ENCODE measurements at regions not wholly inside any gene's neighbourhood (a gene's known extent, or its start where the extent isn't known, plus 50 kb on each side); places are given as distances from the start of the nearest gene placed in this dataset.
"Not testable (repeated sequence)": the region's sequence is repeated elsewhere in the genome, so short reads cannot be mapped to it uniquely, and the experiment has no call there.

DNA sequence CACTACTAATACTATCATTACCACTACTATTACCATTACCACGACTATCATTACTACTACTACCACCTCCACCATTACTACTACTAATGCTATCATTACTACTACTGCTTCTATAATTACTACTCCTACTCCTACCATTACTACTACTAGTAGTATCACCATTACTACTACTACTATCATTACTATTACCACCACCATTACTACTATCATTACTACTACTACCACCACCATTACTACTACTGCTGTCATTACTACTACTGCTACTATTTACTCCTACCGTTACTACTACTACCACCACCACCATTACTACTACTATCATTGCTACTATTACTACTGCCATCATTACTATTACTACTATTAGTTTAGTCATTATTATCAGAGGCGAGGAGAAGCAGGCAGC, 140.9 kb upstream of the KCNJ15 start:
- DNase-seq: no peak

DNA sequence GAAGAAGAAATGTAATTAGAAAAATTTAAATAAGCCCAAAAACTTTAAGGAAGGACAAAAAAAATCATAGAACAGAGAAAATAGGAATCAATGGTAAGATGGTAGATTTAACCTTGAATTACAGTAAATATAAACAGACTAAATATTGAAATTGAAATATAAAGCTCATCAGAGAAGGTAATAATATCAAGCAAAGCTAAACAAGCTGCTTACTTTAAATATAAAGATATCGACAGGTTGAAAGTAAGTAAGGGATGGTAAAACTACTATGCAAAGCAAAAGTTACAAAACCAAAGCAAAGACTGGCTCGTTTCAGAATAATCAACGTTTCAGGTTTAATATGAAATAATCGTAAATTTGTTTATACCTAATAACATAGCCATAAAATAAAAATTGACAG, 137.0 kb upstream of the KCNJ15 start:
- DNase-seq: no peak

DNA sequence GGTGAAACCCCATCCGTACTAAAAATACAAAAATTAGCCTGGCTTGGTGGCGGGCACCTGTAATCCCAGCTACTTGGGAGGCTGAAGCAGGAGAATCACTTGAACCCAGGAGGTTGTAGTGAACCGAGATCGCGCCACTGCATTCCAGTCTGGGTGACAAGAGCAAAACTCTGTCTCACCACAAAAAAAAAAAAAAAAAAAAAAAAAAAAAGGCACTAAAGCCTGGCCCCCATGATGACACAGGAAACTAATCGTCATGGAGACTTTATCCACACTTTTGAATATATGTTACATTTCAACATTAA, 136.2 kb upstream of the KCNJ15 start:
- DNase-seq: not testable (repeated sequence)

DNA sequence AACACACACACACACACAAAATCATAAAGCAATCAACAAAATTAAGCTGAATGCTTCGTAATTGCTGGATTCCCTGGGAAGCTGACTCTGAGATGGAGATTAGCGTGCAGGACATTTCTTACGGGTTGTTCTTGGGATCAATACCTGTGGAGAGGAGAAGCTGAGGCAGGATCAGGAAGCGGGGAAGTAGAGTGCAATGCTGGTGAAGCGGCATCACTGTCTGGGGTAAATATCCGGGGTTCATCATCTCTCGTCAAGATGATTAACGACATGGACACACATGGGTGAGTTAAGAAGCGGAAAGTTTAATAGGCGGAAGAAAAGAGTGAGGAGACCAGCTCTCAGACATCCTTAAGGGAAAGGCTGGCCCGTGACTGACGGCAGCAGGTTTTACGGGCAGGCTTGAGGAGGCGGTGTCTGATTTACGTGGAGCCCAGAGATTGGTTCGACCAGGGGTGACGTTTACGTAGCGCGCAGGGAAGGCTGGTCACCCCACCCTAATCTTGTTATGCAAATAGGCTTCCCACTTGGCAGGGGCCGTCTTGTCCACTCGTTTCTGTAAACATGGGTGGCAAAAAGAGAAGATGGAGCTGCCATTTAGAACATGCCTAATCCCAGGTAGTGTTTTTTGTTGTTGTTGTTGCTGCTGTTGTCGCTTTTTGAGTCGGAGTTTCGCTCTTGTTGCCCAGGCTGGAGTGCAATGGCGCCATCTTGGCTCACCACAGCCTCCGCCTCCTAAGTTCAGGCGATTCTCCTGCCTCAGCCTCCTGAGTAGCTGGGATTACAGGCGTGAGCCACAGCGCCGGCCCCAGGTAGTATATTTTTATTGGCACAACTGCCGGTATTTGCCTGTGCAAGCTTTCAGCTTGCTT, 135.6 kb upstream of the KCNJ15 start:
- no peak for DNase-seq

GRCh38 chr21:38121888-38122720, 134.7 kb upstream of the KCNJ15 start:
- DNase-seq: no peak

DNA sequence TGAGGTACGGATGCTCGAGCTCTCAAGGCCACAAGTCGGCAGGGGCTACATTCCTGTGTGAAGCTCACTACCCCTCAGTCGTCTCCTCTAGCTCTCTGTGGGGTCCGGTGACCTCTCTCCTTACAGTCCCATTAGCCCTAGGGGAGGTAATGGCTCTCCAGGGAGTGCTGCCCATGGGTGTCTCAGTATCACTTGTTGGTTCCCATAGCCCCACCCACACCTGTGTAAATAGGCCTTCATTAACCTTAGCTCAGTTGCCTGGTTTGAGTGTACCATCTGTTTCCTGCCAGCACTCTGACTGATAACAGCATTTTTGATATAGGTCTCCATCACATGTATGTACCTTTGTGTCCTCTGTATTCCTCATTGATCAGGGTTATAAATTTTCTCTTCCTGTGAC, 133.2 kb upstream of the KCNJ15 start:
- peak; percentile 59 for DNase-seq

DNA sequence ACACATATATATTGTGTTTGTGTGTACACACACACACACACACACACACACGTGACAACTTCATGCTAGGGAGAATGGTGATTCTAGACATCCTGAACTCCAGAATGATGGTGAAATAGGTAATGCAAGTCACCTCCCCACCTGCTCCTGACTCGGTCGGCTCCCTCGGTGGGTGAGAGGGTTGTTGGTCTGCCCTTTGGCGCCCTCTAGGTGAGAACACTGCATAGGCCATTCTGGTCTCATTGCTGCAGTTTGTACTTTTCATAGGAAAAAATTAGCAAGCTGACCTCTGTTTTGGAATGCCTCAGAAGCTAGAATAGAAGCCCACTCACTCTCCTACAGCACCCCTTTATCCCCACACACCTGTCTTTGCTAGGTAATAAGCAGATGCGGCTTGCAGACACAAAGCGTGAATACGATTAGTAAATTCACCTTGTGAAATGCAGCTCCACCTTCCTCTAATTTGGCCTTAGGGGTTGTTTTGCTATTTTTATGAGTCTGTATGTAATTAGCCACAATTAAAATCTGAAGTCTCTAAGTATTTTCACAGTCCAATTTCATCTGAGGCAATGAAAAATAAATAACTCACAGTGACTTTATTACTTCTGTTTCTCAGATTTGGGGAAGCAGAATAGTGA, 130.0 kb upstream of the KCNJ15 start:
- DNase-seq: peak; percentile 71

GRCh38 chr21:38129711-38130110, 127.1 kb upstream of the KCNJ15 start:
- peak; percentile 70 for DNase-seq

DNA sequence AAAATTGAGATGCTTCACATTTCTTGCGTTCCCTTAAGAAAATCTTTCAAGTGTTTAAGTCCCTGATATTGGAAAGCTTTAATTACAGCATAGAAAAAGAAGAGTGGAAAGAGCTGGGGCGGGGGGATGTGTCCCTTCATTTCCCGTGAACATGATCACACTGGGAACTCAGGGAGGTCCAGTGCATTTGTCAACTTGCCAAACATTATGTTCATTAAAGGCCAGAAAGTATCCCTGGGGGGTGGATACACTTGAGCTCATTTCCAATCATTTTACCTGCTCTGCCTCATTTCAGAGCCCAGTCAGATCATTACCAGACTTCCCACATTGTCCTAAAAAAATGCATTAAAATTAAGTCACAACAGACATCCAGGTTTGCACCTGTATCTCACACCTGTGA, 123.6 kb upstream of the KCNJ15 start:
- peak; percentile 86 for DNase-seq

DNA sequence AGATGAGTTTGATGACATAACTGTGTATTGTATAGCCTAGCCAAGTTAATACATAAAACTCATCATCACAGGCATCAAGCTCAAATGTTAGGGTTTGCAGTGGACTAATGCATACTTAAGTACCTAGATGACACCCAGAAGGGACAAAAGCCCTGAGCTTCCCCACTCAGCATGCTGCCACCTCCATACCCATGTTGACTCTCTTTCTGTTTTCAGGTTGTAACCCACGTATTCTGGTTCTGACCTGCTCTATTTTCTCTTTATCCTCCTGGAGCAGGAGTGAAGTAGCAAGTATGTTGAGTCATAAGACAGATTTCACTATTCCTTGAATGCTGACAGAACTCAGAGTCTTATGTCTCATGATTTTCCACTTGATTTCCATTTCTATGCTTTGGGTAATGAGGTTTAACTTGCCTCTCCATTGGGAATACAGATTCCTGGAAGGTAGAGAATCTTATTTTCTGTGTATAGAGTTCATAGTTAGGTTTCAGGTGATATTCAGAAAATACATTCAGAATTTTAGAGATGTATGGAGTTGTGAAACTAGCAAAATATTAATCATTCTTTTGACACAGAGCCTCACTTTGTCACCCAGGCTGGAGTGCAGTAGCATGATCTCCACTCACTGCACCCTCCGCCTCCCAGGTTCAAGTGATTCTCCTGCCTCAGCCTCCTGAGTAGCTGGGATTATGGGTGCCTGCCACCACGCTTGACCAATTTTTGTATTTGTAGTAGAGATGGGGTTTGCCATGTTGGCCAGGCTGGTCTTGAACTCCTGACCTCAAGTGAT, 122.5 kb upstream of the KCNJ15 start:
- DNase-seq: no peak

GRCh38 chr21:38136201-38136600, 120.6 kb upstream of the KCNJ15 start:
- DNase-seq: no peak

GRCh38 chr21:38139380-38140168, 117.2 kb upstream of the KCNJ15 start:
- peak; percentile 8 for DNase-seq

DNA sequence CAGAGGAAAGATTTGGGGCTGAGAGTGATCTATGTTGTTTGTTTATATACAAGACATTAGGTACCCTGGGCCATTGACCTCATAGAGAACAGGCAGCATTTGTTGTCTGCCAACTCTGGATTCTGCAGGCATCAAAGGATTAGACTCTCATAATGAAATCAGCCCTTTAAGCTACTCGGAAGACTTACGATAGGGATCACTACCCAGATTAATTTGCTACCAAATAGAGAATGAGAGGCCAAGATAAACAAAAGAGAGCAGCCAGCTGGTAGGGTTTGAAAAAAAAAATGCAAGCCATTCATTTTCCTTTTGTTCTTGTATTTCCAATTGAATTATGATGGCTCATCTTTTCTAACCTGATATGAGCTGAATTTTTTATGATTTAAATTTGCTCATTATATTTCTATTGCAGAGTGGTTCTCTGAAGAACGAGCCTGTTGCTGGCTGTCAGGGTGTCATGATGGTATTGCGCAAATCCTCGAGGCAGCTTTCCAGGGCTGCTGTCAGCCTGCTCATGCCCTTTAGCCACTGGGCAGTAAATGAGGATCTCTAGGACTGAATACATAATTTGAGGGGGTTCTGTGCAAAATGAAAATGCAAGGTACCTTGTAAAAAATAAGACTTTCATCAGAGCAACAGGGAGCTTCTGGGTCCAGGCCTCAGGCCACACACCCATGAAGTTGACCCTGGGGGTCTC, 116.4 kb upstream of the KCNJ15 start:
- DNase-seq: peak; percentile 76

- no peak for DNase-seq
Observed at GRCh38 chr21:38142224-38142623, 114.6 kb upstream of the KCNJ15 start.

GRCh38 chr21:38144193-38144592, 112.6 kb upstream of the KCNJ15 start:
- DNase-seq: no peak

DNA sequence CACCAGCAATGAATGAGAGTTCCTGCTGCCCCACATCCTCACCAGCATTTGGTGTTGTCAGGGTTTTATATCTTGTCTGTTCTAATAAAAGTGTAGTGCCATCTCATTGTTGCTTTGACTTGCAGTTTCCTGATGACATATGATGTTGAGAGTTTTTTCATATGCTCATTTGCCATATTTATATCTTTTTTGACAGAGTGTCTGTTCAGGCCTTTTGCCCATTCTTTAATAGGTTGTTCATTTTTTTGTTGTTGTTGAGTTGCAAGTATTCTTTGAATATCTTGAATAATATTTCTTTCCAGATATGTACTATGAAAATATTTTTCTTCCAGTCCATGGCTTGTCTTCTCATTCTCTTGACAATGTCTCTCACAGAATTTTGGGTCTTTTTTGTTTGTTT, 111.7 kb upstream of the KCNJ15 start:
- no peak for DNase-seq

DNA sequence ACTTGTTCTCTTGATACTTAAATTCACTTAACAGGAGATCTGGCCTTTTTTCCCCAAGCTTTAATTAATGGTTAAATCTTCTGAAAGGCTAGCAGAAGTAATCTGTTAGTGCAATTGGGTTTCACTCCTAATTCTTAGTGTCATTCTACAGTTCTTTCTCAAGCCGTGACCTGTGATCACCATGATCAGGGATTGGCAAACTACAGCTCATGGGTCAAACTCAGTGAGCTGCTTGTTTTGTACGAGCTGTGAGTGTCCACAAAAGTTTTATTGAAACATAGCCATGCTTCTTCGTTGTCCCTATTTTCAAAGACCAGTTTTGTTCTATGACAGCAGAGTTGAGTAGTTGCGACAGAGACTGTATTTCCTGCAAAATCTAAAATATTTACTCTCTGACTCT, 109.4 kb upstream of the KCNJ15 start:
- no peak for DNase-seq

GRCh38 chr21:38148046-38148445, 108.7 kb upstream of the KCNJ15 start:
- DNase-seq: no peak

DNA sequence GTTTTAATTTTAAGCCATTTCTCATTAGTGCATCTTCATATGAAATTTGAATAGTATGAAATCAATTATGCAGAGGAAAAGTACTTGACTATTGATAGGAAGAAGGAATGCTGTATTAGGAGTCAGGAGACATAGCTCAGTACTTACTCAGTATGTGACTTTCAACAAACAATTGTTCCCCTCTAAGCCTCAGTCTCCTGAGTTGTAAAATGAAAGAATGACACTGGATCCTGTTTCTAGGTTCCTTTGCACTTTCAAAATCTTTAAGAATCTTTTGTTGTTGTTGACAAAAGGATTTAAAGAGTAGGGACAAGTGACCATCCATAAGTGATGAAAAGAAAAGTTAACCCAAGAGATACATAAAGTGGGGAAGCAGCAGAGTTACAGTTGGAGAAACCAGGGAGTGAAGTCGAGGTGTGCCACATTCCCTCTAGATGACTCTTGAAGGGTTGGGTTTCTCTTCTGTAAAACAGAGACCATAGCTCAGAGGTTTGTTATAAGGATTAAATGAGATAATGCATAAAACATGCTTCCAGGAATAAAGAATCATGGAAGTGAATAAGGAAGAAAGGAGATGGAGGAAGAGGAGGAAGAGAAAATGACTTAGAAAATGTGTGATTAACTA, 105.7 kb upstream of the KCNJ15 start:
- no peak for DNase-seq

GRCh38 chr21:38156200-38156599, 100.6 kb upstream of the KCNJ15 start:
- DNase-seq: no peak

- DNase-seq: peak; percentile 44
Observed at GRCh38 chr21:38159355-38159754, 97.4 kb upstream of the KCNJ15 start.

Measured in COR-L47 (cell line).